Ectodermal cell (in vitro differentiated cells): ENCODE measurements at regions not wholly inside any gene's neighbourhood (a gene's known extent, or its start where the extent isn't known, plus 50 kb on each side); places are given as distances from the start of the nearest gene placed in this dataset.
"Not testable (repeated sequence)": the region's sequence is repeated elsewhere in the genome, so short reads cannot be mapped to it uniquely, and the experiment has no call there.

Experiments used
- H3K27ac ChIP-seq: 2 replicates; pipeline ENCODE4 v1.7.0; 2013; ENCODE audit warnings: mild to moderate bottlenecking, low read depth, low read length; ENCODE audit not compliant: insufficient read depth, poor library complexity, severe bottlenecking
- H3K27me3 ChIP-seq: 2 replicates; pipeline ENCODE4 v1.7.0; 2013; ENCODE audit warnings: mild to moderate bottlenecking, low read length; ENCODE audit not compliant: insufficient read depth, control insufficient read depth, poor library complexity, severe bottlenecking
- H3K36me3 ChIP-seq: one replicate; pipeline ENCODE4 v1.7.0; 2013; ENCODE audit warnings: low read length; ENCODE audit not compliant: control insufficient read depth, insufficient read depth
- H3K4me1 ChIP-seq: one replicate; pipeline ENCODE4 v1.7.0; 2013; ENCODE audit warnings: low read length; ENCODE audit not compliant: control insufficient read depth, insufficient read depth
- H3K4me3 ChIP-seq: 2 replicates; pipeline ENCODE4 v1.7.0; 2013; ENCODE audit warnings: low read depth, low read length, control low read depth; ENCODE audit not compliant: insufficient read depth
- H3K9me3 ChIP-seq: 2 replicates; pipeline ENCODE4 v1.7.0; 2013; ENCODE audit warnings: mild to moderate bottlenecking, low read length, moderate library complexity; ENCODE audit not compliant: control insufficient read depth
- WGBS, 2 experiments: methylation state at CpG; one replicate each; pipeline ENCODE4 v1.1.7; 2013; ENCODE audit warnings: missing lambda C conversion rate in 2 of 2; 5-methylcytosine and 5-hydroxymethylcytosine counted together

GRCh38 chr2:221973502-221973901, 325.3 kb downstream of the PAX3 start:
- 96 to 98% methylated on average over 2 of the region's 3 CpGs for WGBS, 2 experiments
- no peak overlapping the region for H3K4me3 ChIP-seq
- H3K36me3 ChIP-seq = no peaks in the 10 kb centered on the region
- no peaks in the 10 kb centered on the region for H3K27me3 ChIP-seq
- no peaks in the 10 kb centered on the region for H3K9me3 ChIP-seq
- H3K4me1 ChIP-seq = no peaks in the 10 kb centered on the region
- H3K27ac ChIP-seq = no peak overlapping the region

- H3K9me3 ChIP-seq = no peaks in the 10 kb centered on the region
- H3K36me3 ChIP-seq = no peaks in the 10 kb centered on the region
- H3K27ac ChIP-seq = no peak overlapping the region
- 90 to 98% methylated on average over 6 of the region's 6 CpGs for WGBS, 2 experiments
- no peak overlapping the region for H3K4me3 ChIP-seq
- no peaks in the 10 kb centered on the region for H3K4me1 ChIP-seq
- no peaks in the 10 kb centered on the region for H3K27me3 ChIP-seq
Measured at GRCh38 chr2:221972813-221973478, 325.9 kb downstream of the PAX3 start.

GRCh38 chr2:221970389-221970788, 328.4 kb downstream of the PAX3 start:
- H3K27me3 ChIP-seq = no peaks in the 10 kb centered on the region
- H3K36me3 ChIP-seq = no peaks in the 10 kb centered on the region
- H3K4me1 ChIP-seq = peaks cover 4% of the 10 kb centered on the region
- no peak overlapping the region for H3K4me3 ChIP-seq
- no peak overlapping the region for H3K27ac ChIP-seq
- no peaks in the 10 kb centered on the region for H3K9me3 ChIP-seq
- 84 to 86% methylated on average over 3 of the region's 3 CpGs for WGBS, 2 experiments

- Histone ChIP-seq H3K9me3 (no peaks in the 10 kb centered on the region), H3K36me3 (no peaks in the 10 kb centered on the region), H3K27me3 (no peaks in the 10 kb centered on the region), H3K4me1 (peaks cover 4% of the 10 kb centered on the region), H3K4me3 (no peak overlapping the region), H3K27ac (no peak overlapping the region)
- WGBS, 2 experiments = 87 to 88% methylated on average over 5 of the region's 5 CpGs
Measured at GRCh38 chr2:221969830-221970144, 329.0 kb downstream of the PAX3 start.

- no peaks in the 10 kb centered on the region for H3K9me3 ChIP-seq
- H3K36me3 ChIP-seq = no peaks in the 10 kb centered on the region
- no peak overlapping the region for H3K27ac ChIP-seq
- H3K27me3 ChIP-seq = no peaks in the 10 kb centered on the region
- no peak overlapping the region for H3K4me3 ChIP-seq
- WGBS, 2 experiments = 64 to 68% methylated on average over 7 of the region's 7 CpGs
- H3K4me1 ChIP-seq = peaks cover 4% of the 10 kb centered on the region
Measured at GRCh38 chr2:221969087-221969829, 329.5 kb downstream of the PAX3 start.

GRCh38 chr2:221962186-221962585, 336.6 kb downstream of the PAX3 start:
- H3K27ac ChIP-seq = no peak overlapping the region
- no peak overlapping the region for H3K4me3 ChIP-seq
- no peaks in the 10 kb centered on the region for H3K9me3 ChIP-seq
- H3K27me3 ChIP-seq = no peaks in the 10 kb centered on the region
- H3K4me1 ChIP-seq = peaks cover 4% of the 10 kb centered on the region
- H3K36me3 ChIP-seq = no peaks in the 10 kb centered on the region
- 96% methylated on average over 5 of the region's 5 CpGs for WGBS, 2 experiments

GRCh38 chr2:221961561-221961960, 337.2 kb downstream of the PAX3 start:
- H3K9me3 ChIP-seq = no peaks in the 10 kb centered on the region
- H3K4me3 ChIP-seq = no peak overlapping the region
- H3K4me1 ChIP-seq = peaks cover 4% of the 10 kb centered on the region
- H3K27me3 ChIP-seq = no peaks in the 10 kb centered on the region
- H3K27ac ChIP-seq = no peak overlapping the region
- no peaks in the 10 kb centered on the region for H3K36me3 ChIP-seq
- 96 to 97% methylated on average over 14 of the region's 14 CpGs for WGBS, 2 experiments

GRCh38 chr2:221958224-221958623, 340.6 kb downstream of the PAX3 start:
- H3K36me3 ChIP-seq = no peaks in the 10 kb centered on the region
- H3K27ac ChIP-seq = no peak overlapping the region
- WGBS, 2 experiments = 78 to 90% methylated on average over 2 of the region's 2 CpGs
- H3K27me3 ChIP-seq = no peaks in the 10 kb centered on the region
- H3K4me1 ChIP-seq = no peaks in the 10 kb centered on the region
- H3K4me3 ChIP-seq = no peak overlapping the region
- H3K9me3 ChIP-seq = no peaks in the 10 kb centered on the region

- no peak overlapping the region for H3K4me3 ChIP-seq
- H3K36me3 ChIP-seq = no peaks in the 10 kb centered on the region
- H3K9me3 ChIP-seq = no peaks in the 10 kb centered on the region
- WGBS, 2 experiments = 95 to 97% methylated on average over 8 of the region's 8 CpGs
- no peaks in the 10 kb centered on the region for H3K27me3 ChIP-seq
- no peaks in the 10 kb centered on the region for H3K4me1 ChIP-seq
- H3K27ac ChIP-seq = no peak overlapping the region
Measured at GRCh38 chr2:221948076-221948475, 350.7 kb downstream of the PAX3 start.

GRCh38 chr2:221944452-221944851, 354.3 kb downstream of the PAX3 start:
- not testable (repeated sequence) for H3K27ac ChIP-seq, H3K4me3 ChIP-seq, H3K27me3 ChIP-seq, H3K4me1 ChIP-seq, H3K9me3 ChIP-seq, H3K36me3 ChIP-seq
- 95 to 97% methylated on average over 3 of the region's 3 CpGs for WGBS, 2 experiments
